DOHH2 (cell line): ENCODE measurements at regions not wholly inside any gene's neighbourhood (a gene's known extent, or its start where the extent isn't known, plus 50 kb on each side); places are given as distances from the start of the nearest gene placed in this dataset.

Source experiments
- H3F3A ChIP-seq: fragments of 200-600 bp; sonication (generic), shearing (Covaris generic); 2 replicates; pipeline ENCODE4 v1.6.0; 2016; ENCODE audit warnings: antibody characterized with exemption, mild to moderate bottlenecking; ENCODE audit not compliant: control insufficient read depth, insufficient read depth
- H3K27ac ChIP-seq: fragments of 200-600 bp; sonication (generic); 2 replicates; pipeline ENCODE4 v1.5.1; 2014; ENCODE audit warnings: low read depth, mild to moderate bottlenecking, low read length, moderate library complexity
- H3K27me3 ChIP-seq: fragments of 200-600 bp; sonication (generic); 2 replicates; pipeline ENCODE4 v1.6.1; 2014; ENCODE audit warnings: mild to moderate bottlenecking, low read length, mixed read lengths; ENCODE audit not compliant: control insufficient read depth
- H3K36me3 ChIP-seq: fragments of 200-600 bp; sonication (generic); 2 replicates; pipeline ENCODE4 v1.6.1; 2014; ENCODE audit warnings: mild to moderate bottlenecking, low read length, moderate library complexity, mixed read lengths; ENCODE audit not compliant: control insufficient read depth
- H3K4me1 ChIP-seq: fragments of 200-600 bp; sonication (generic); 2 replicates; pipeline ENCODE4 v1.6.1; 2014; ENCODE audit warnings: mild to moderate bottlenecking, low read length, mixed read lengths; ENCODE audit not compliant: control insufficient read depth
- H3K4me2 ChIP-seq: fragments of 200-600 bp; sonication (generic); 2 replicates; pipeline ENCODE4 v1.6.0; 2014; ENCODE audit warnings: mild to moderate bottlenecking, low read length, moderate library complexity
- H3K4me3 ChIP-seq: fragments of 200-600 bp; sonication (generic); 2 replicates; pipeline ENCODE4 v1.5.1; 2014; ENCODE audit warnings: mild to moderate bottlenecking, low read length, mixed read lengths
- H3K79me2 ChIP-seq: fragments of 200-600 bp; sonication (generic); 2 replicates; pipeline ENCODE4 v1.6.1; 2014; ENCODE audit warnings: mild to moderate bottlenecking, low read length, mixed read lengths; ENCODE audit not compliant: control insufficient read depth
- H3K9me2 ChIP-seq: fragments of 200-600 bp; sonication (generic); replicated peaks from 2 replicates; pipeline ENCODE4 v1.6.1; 2014; ENCODE audit warnings: mild to moderate bottlenecking, low read length, mixed read lengths; ENCODE audit not compliant: control insufficient read depth
- H3K9me3 ChIP-seq: fragments of 200-600 bp; sonication (generic); 2 replicates; pipeline ENCODE4 v1.6.1; 2014; ENCODE audit warnings: antibody characterized with exemption, low read length, mixed read lengths; ENCODE audit not compliant: control insufficient read depth, insufficient read depth
- H4K20me1 ChIP-seq: fragments of 200-600 bp; sonication (generic); 2 replicates; pipeline ENCODE4 v1.6.0; 2014; ENCODE audit warnings: low read depth, mild to moderate bottlenecking, antibody characterized with exemption, low read length, moderate library complexity; ENCODE audit not compliant: control insufficient read depth, insufficient read depth
- CTCF ChIP-seq: fragments of 200-600 bp; sonication (generic); IDR thresholded peaks from one replicate; pipeline ENCODE4 v1.5.1; 2014; ENCODE audit warnings: antibody characterized with exemption, mild to moderate bottlenecking, low read depth, low read length; ENCODE audit not compliant: poor library complexity, severe bottlenecking
- EZH2phosphoT487 ChIP-seq: fragments of 200-600 bp; sonication (generic); IDR thresholded peaks from 2 replicates; pipeline ENCODE4 v1.6.1; 2017; ENCODE audit warnings: borderline replicate concordance, mild to moderate bottlenecking, antibody characterized with exemption, low read length, moderate library complexity, mixed read lengths

GRCh38 chr1:168799927-168800605 is 71.1 kb upstream of the DPT start:
- Histone ChIP-seq H4K20me1 (no peaks in the 10 kb centered on the region), H3K9me2 (no peaks in the 10 kb centered on the region), H3K36me3 (no peaks in the 10 kb centered on the region), H3K4me3 (no peak overlapping the region), H3K79me2 (no peaks in the 10 kb centered on the region), H3F3A (no peaks in the 10 kb centered on the region), H3K4me2 (no peak overlapping the region), H3K9me3 (no peaks in the 10 kb centered on the region), H3K27me3 (no peaks in the 10 kb centered on the region), H3K4me1 (no peaks in the 10 kb centered on the region), H3K27ac (no peak overlapping the region)
- TF ChIP-seq CTCF (no peak), EZH2phosphoT487 (no peak)

- Histone ChIP-seq H3F3A (no peaks in the 10 kb centered on the region), H3K4me3 (no peak overlapping the region), H3K27ac (no peak overlapping the region), H4K20me1 (no peaks in the 10 kb centered on the region), H3K27me3 (no peaks in the 10 kb centered on the region), H3K4me2 (no peak overlapping the region), H3K9me3 (no peaks in the 10 kb centered on the region), H3K9me2 (no peaks in the 10 kb centered on the region), H3K36me3 (no peaks in the 10 kb centered on the region), H3K79me2 (no peaks in the 10 kb centered on the region), H3K4me1 (no peaks in the 10 kb centered on the region)
- TF ChIP-seq EZH2phosphoT487 (no peak), CTCF (no peak)
Observed at GRCh38 chr1:168801032-168801745, 72.2 kb upstream of the DPT start.

GRCh38 chr1:168803806-168804510 is 75.0 kb upstream of the DPT start:
- H3K9me2 ChIP-seq = no peaks in the 10 kb centered on the region
- no peaks in the 10 kb centered on the region for H3K9me3 ChIP-seq
- TF ChIP-seq EZH2phosphoT487 (no peak), CTCF (no peak)
- no peaks in the 10 kb centered on the region for H3F3A ChIP-seq
- H3K4me1 ChIP-seq = no peaks in the 10 kb centered on the region
- H3K36me3 ChIP-seq = no peaks in the 10 kb centered on the region
- H3K4me3 ChIP-seq = no peak overlapping the region
- no peak overlapping the region for H3K4me2 ChIP-seq
- H3K27me3 ChIP-seq = no peaks in the 10 kb centered on the region
- no peaks in the 10 kb centered on the region for H4K20me1 ChIP-seq
- no peaks in the 10 kb centered on the region for H3K79me2 ChIP-seq
- no peak overlapping the region for H3K27ac ChIP-seq
